Activated T-cell treated with anti-CD3 and anti-CD28 coated beads, Interleukin-2, amount 50 U/mL, for 1 hour (primary cell): ENCODE measurements at regions not wholly inside any gene's neighbourhood (a gene's known extent, or its start where the extent isn't known, plus 50 kb on each side); places are given as distances from the start of the nearest gene placed in this dataset.

Source experiments
- DNase-seq: peaks from one replicate; pipeline ENCODE4 v3.0.0-alpha.2; 2020

DNA sequence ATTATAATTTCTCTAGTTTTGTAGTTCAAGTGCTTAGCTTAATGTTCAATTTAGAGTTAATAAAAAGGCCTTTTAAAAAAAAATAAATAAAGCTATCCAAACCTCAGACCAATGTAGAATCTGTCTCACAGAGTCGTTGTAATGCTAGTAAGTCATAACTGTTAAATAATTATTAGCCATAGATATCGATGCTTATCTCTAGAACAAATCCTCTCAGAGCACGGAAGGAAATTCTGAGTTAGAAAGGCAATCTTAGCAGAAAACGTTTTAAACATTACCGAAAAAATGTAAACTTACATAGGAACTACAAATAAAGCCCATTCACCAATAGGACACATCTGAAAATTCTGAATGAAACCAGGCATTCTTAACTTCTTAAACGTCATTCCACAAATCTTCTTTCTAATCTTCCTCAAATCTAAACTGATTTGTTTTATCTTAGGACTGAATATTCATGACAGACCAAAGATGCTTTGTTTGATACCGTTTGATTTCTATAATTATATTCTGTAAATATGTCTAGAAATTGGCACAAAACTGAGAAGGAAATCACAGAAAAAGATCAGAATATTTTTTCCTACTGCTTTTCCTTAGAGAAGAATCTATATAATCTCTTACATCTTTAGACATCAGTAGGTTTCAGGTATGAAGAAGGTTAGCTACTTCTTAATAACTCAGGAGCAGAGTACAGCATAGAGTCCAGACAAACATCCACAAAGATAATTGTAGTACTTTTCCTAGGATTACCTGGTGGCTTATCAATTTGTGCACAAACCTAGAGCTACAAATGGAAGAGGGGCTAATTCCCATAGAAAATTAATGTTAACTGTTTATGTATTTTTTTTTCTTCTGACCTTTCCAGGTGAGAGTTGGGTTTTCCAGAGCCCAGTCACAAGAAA, 140.7 kb downstream of the BTC start:
- no peak for DNase-seq

DNA sequence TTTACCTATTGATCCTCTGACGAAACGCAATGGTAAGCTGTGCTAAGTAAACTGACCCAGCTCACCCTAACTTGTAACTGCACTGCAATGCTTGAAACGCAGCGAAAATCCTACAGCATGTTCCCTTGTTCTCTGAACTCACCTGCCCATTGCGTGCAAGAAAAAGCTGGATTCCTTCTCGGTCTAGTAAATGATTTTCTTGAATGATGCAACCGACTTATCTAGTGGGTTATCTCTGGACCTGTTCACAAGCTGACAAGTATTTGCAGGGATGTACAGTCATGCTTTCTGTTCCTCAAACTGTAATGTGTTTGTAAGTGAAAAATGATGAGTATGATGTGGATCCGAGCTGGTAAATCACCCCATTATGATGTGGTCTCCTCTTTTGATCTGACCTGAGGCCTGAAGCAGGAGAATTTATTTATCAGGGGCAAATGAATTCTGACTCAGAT, 140.1 kb downstream of the BTC start:
- DNase-seq = no peak

- DNase-seq = no peak
Measured at GRCh38 chr4:74656596-74656995, 137.7 kb downstream of the BTC start.

DNA sequence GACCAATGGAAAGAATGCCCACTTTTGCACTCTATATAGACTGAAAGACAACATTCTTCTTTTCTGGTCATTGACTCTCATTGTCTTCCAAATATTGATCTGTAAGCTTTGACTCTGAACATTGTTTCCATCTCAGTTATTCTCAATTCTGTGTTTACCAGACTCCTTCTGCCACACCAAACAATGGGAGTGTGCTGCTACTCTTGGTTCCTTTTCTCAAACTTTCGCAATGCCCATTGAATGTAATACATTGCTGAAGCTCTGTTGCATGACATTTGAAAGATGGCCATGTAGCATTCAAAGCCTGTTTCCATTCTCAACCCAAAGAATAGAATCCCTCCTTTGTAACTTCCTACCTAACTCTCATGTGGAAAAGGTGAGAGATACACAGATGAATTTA, 136.2 kb downstream of the BTC start:
- no peak for DNase-seq

GRCh38 chr4:74659576-74660411, 134.5 kb downstream of the BTC start:
- DNase-seq = no peak

GRCh38 chr4:74660866-74661265, 133.5 kb downstream of the BTC start:
- DNase-seq = no peak

- DNase-seq = no peak
Measured at GRCh38 chr4:74661427-74662201, 132.7 kb downstream of the BTC start.

DNA sequence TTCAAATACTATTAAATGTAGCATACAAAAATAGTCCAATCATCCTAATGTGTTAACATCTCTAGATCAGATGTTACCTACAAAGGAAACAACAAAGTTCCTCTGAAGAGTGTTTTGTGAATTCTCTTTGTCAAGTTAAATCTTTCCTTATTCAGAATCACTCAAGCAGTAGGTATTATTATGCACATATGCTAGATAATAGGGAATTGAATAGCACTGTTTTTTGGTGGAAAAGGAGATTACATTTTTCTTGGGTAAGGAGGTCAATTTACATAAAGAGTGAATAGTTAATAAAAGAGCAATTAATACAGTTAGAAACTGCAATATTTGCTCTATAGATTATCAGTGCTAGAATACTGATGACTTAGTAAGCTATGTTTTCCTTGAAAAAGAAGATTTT, 130.7 kb downstream of the BTC start:
- DNase-seq = no peak

GRCh38 chr4:74665346-74665745, 129.0 kb downstream of the BTC start:
- DNase-seq = no peak

DNA sequence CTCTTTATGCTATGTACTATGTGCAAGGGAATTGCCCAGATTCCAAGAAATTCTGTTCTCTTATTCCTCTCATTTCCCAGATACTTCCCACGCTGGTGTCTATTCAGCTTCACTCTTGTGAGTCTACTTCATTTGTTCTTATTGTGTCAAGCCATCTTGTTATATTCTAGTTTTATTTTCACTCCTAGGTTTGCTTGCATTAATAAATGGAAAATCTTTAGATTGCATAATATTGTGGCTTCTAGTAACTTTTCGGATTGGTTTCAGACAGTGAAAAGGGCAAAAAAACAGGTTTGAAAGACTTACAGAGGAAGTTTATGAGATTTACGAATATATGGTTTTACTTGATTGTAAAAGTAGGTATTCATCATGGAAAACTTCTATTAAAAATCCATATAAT, 128.4 kb downstream of the BTC start:
- no peak for DNase-seq

DNA sequence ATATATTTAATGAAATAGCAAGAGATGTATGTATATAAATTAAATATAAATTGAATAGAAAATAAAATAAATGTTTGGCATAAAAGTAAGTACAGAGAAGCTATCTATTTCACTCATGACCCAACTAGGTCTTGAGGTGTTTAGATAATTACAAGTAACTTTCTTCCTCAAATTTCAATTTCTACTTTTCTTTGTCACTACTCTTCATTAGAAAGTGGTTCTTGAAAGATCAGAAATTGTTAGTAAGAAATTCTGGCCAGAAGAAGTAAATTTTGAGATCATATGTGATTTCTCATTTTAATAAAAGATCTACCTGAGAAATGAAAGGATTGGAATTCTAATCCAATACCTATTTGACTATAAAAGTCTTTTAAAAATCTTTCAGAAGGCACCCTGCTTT, 126.9 kb downstream of the BTC start:
- DNase-seq = no peak

DNA sequence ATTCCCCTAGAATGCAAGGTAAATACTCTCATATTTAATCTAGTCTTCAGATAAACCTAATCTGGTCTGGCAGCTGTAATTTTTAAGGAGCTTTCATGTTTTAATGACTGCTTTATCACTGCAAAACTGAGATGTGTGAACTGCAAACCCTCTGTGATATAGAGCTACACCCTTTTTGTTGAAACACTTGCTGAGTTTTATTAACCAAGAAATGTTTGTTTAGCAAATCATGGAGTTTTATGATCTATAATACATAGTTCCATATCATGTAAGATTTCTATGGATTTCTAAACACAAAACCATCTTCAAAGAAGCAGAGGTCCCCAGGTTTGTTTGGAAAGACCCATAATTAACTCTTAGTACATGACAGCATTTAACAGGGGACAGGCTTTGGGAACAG, 126.4 kb downstream of the BTC start:
- no peak for DNase-seq

- DNase-seq = no peak
Measured at GRCh38 chr4:74669702-74670101, 124.6 kb downstream of the BTC start.

DNA sequence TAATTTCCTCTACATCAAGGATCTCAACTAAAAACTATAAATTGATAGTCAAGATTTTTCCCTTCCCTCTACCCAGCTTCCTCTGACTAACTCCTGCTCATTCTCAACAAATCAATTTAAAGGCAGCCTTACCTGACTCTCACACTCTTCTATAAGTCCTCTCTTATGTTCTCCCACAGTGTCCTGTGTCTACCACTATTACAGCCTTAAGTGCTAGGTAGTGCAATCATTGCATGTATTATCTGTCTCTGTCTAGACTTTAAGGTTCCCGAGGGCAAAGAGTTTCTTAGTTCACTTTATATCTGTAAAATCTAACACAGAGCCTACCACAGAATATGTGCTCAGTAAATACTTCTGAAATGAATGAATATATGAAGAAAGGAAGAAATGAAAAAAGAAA, 123.7 kb downstream of the BTC start:
- no peak for DNase-seq

DNA sequence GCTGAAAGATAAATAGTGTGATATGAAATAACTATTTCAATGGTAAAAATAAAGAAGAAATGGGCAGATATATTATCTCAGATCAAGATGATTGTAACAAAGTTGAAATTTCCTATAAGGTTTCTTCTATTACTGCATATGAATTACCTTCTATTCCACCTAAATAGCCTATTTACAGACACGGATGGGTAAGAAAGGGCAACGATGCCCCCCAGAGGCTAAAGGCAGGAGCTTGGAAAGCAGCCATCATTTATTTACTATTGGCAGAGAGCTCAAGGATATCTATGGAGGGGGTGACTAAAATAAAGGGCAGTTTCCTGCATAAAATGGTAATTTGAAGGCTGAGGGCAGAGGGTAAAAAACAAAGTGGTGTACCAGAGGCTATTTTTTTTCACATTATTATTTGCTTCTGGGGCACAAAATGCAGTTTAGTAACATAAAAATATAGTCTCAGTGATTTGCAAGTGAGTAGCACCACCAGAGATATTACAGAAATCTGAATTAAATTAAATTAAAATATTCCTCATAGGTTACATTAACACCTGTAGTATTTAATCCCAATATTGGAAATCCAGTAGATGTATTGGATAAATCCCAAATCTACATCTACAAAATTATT, 123.1 kb downstream of the BTC start:
- DNase-seq = peak; percentile 31

GRCh38 chr4:74674750-74675149, 119.6 kb downstream of the BTC start:
- no peak for DNase-seq

DNA sequence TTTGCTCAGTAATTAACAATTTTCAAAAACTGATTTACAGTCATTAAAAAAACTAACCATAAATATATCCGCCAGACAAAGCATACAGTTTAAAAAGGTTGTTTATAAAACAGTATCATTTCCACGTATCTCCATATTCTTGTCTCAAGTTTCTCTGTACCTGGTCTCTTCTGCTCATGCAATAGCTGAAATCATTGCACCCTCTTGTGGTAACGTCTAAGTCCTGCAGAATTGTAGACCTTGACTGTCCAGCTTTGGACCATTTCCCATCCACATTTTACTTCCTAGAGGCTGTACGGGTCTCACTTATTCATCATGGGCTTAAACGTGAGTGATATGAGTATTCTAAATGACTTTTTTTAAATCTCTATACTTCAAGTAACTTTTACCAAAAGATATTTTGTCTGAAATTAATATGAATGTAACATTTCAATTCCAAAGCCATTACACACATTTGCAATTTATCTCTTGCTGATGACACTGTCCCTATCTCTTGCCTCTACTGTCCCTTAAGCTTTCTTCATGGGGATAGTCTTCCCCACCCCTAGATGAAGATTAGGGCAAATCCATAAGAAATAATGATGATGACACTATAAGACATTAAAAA, 118.5 kb downstream of the BTC start:
- DNase-seq = no peak

DNA sequence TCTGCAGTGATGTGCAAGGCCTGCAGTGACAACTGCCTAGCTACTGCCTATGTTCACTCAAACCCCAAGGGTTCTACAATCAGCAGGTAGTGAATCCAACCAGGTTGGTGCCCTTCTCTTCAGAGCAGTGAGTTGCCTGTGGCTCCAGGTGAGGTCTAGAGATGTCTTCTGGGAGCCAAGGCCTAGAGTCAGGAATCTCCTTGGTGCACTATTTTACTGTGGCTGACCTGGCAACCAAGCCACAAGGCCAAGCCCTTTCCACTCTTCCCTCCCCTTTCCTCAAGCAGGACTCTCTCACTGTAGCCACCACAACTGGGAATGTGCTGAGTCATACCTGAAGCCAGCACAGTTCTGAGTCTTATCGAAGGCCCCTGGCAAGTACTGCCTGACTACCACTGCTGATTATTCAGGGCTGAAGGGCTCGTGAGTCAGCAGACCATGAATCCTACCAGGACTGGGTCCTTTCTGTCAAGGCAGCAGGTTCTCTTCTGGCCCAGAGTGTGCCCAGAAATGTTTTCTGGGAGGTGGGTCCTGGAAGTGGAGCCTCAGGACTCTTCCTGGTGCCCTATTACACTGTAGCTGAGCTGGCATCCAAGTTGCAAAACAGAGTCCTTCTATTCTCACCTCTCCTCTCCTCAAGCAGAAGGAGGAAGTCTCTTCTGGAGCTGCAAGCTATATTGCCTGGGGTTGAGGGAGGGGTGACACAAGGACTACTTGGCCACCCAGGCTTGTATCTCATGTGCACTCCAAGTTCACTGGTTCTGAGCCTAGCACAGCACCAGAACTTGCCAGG, 111.6 kb downstream of the BTC start:
- no peak for DNase-seq

GRCh38 chr4:74692972-74693371, 101.4 kb downstream of the BTC start:
- no peak for DNase-seq
